ENCODE measurements at regions not wholly inside any gene's neighbourhood (a gene's known extent, or its start where the extent isn't known, plus 50 kb on each side); places are given as distances from the start of the nearest gene placed in this dataset.
A peak's percentile ranks its signal among the peaks of the same experiment; 100 is the strongest.
"Not testable (repeated sequence)": the region's sequence is repeated elsewhere in the genome, so short reads cannot be mapped to it uniquely, and the experiment has no call there.

- TF ChIP-seq SIN3A (IDR thresholded peaks at IDR 0.05; ENCODE audit: low read depth) (no peak), ZFX (IDR thresholded peaks at IDR 0.05) (no peak), POLR2A (IDR thresholded peaks at IDR 0.05; ENCODE audit: borderline replicate concordance, extremely low read depth, insufficient read depth, insufficient read length) (no peak), MAX (IDR thresholded peaks at IDR 0.05) (no peak), REST (IDR thresholded peaks at IDR 0.05; ENCODE audit: low read depth) (no peak), EZH2 (IDR thresholded peaks at IDR 0.05) (no peak)
- ATAC-seq, result no peak
- Histone ChIP-seq H3K4me1 (ENCODE audit: control insufficient read depth in 1 of 2, insufficient read depth in 2 of 2, low read length in 2 of 2) (no peaks in the 10 kb centered on the region), H3K9me3 (ENCODE audit: control insufficient read depth in 1 of 2, insufficient read depth in 1 of 2, low read depth in 1 of 2, low read length in 2 of 2) (peaks cover 8% of the 10 kb centered on the region in 2 experiments; a peak in 3 of 4 replicates), H3K27ac (ENCODE audit: low read depth, low read length) (no peak overlapping the region), H3K9ac (ENCODE audit: low read length) (no peak overlapping the region), H3K4me2 (ENCODE audit: low read length) (no peak overlapping the region), H2AFZ (ENCODE audit: low read depth, low read length, poor library complexity, severe bottlenecking) (no peak overlapping the region), H3K4me3 (replicated peaks in 1 of 2; ENCODE audit: low read depth in 1 of 2, low read length in 2 of 2) (no peak overlapping the region), H3K9me2 (ENCODE audit: insufficient read depth) (no peaks in the 10 kb centered on the region), H3K36me3 (ENCODE audit: control insufficient read depth in 1 of 2, insufficient read depth in 2 of 2, low read length in 2 of 2) (no peaks in the 10 kb centered on the region), H4K20me1 (ENCODE audit: insufficient read depth) (no peaks in the 10 kb centered on the region), H3K27me3 (ENCODE audit: insufficient read depth, low read length) (no peaks in the 10 kb centered on the region; the same call in 1 of the 2 replicates), H3K79me2 (ENCODE audit: insufficient read depth, low read length) (no peaks in the 10 kb centered on the region)
- intact Hi-C loops (cut with micrococcal nuclease), result no loop called here
- no peak for DNase-seq (ENCODE audit: low read depth, low spot score)
- BruUV-seq (replicated peaks), result no TSS peak
- RAD21 ChIA-PET (ENCODE audit: low non-redundant PET in 1 of 2, low total read pairs in 2 of 2, uncharacterized antibody in 2 of 2, unreplicated experiment in 2 of 2), result no interaction called here
- CTCF ChIA-PET, result no interaction called here
- POLR2A ChIA-PET, result no interaction called here
These were observed 83.7 kb upstream of the SLC6A11 start for GRCh38 chr3:10732292-10732691.

GRCh38 chr3:10733297-10733696 is 82.7 kb upstream of the SLC6A11 start:
- intact Hi-C loops (cut with micrococcal nuclease), result no loop called here
- ChIA-PET RAD21 (ENCODE audit: low non-redundant PET in 1 of 2, low total read pairs in 2 of 2, uncharacterized antibody in 2 of 2, unreplicated experiment in 2 of 2) (no interaction called here), POLR2A (no interaction called here), CTCF (no interaction called here)
- no peaks in the 10 kb centered on the region for H3K36me3 ChIP-seq (ENCODE audit: control insufficient read depth in 1 of 2, insufficient read depth in 2 of 2, low read length in 2 of 2)
- no peak overlapping the region for H2AFZ ChIP-seq (ENCODE audit: low read depth, low read length, poor library complexity, severe bottlenecking)
- no peak for ATAC-seq
- BruUV-seq (replicated peaks), result no TSS peak
- TF ChIP-seq REST (IDR thresholded peaks at IDR 0.05; ENCODE audit: low read depth), result no peak
- peak; percentile 67; the same call in 1 of the 2 replicates for TF ChIP-seq CBX3 (IDR thresholded peaks at IDR 0.05; ENCODE audit: low read depth)
- no peak overlapping the region for H3K4me3 ChIP-seq (replicated peaks in 1 of 2; ENCODE audit: low read depth in 1 of 2, low read length in 2 of 2)
- H4K20me1 ChIP-seq (ENCODE audit: insufficient read depth), result no peaks in the 10 kb centered on the region
- H3K9me3 ChIP-seq (ENCODE audit: control insufficient read depth in 1 of 2, insufficient read depth in 1 of 2, low read depth in 1 of 2, low read length in 2 of 2), result peaks cover 8% of the 10 kb centered on the region in 2 experiments; a peak in 3 of 4 replicates
- no peaks in the 10 kb centered on the region for H3K9me2 ChIP-seq (ENCODE audit: insufficient read depth)
- no peaks in the 10 kb centered on the region for H3K4me1 ChIP-seq (ENCODE audit: control insufficient read depth in 1 of 2, insufficient read depth in 2 of 2, low read length in 2 of 2)
- H3K27ac ChIP-seq (ENCODE audit: low read depth, low read length), result no peak overlapping the region
- no peak overlapping the region for H3K9ac ChIP-seq (ENCODE audit: low read length)
- DNase-seq (ENCODE audit: low read depth, low spot score), result no peak
- H3K4me2 ChIP-seq (ENCODE audit: low read length), result no peak overlapping the region
- H3K79me2 ChIP-seq (ENCODE audit: insufficient read depth, low read length), result no peaks in the 10 kb centered on the region
- H3K27me3 ChIP-seq (ENCODE audit: insufficient read depth, low read length), result no peaks in the 10 kb centered on the region; the same call in 1 of the 2 replicates

- ATAC-seq; H3K36me3 ChIP-seq (ENCODE audit: control insufficient read depth in 1 of 2, insufficient read depth in 2 of 2, low read length in 2 of 2); H3K79me2 ChIP-seq (ENCODE audit: insufficient read depth, low read length); H3K9me2 ChIP-seq (ENCODE audit: insufficient read depth); BruUV-seq (replicated peaks); H3K4me2 ChIP-seq (ENCODE audit: low read length); H3K4me3 ChIP-seq (replicated peaks in 1 of 2; ENCODE audit: low read depth in 1 of 2, low read length in 2 of 2); H3K9ac ChIP-seq (ENCODE audit: low read length); POLR2A ChIA-PET; RAD21 ChIA-PET (ENCODE audit: low non-redundant PET in 1 of 2, low total read pairs in 2 of 2, uncharacterized antibody in 2 of 2, unreplicated experiment in 2 of 2); DNase-seq (ENCODE audit: low read depth, low spot score); H3K4me1 ChIP-seq (ENCODE audit: control insufficient read depth in 1 of 2, insufficient read depth in 2 of 2, low read length in 2 of 2); H3K27me3 ChIP-seq (ENCODE audit: insufficient read depth, low read length); H4K20me1 ChIP-seq (ENCODE audit: insufficient read depth); H2AFZ ChIP-seq (ENCODE audit: low read depth, low read length, poor library complexity, severe bottlenecking); H3K9me3 ChIP-seq (ENCODE audit: control insufficient read depth in 1 of 2, insufficient read depth in 1 of 2, low read depth in 1 of 2, low read length in 2 of 2); H3K27ac ChIP-seq (ENCODE audit: low read depth, low read length): not testable (repeated sequence)
- CTCF ChIA-PET, result interaction anchor here (3.8 kb wide), 1 partner anchor 319 kb away, joined by 26 read pairs; no protein-coding TSS in a partner anchor
- intact Hi-C loops (cut with micrococcal nuclease), result loop anchor here (5.0 kb wide), 1 partner anchor 1764 kb away; no protein-coding TSS in a partner anchor
These were observed 79.6 kb upstream of the SLC6A11 start for GRCh38 chr3:10736444-10736843.

All from HCT116 (cell line).